GM19351 (cell line): ENCODE measurements at regions not wholly inside any gene's neighbourhood (a gene's known extent, or its start where the extent isn't known, plus 50 kb on each side); places are given as distances from the start of the nearest gene placed in this dataset.

Experiments used
- ATAC-seq: cut with Tn5 transposase; IDR thresholded peaks from one replicate; pipeline ENCODE4 v1.9.1; 2021; ENCODE audit warnings: mild to moderate bottlenecking, moderate library complexity; ENCODE audit not compliant: unreplicated experiment

GRCh38 chr12:59088673-59089072 lies 168.4 kb upstream of the LRIG3 start:
- no peak for ATAC-seq

DNA sequence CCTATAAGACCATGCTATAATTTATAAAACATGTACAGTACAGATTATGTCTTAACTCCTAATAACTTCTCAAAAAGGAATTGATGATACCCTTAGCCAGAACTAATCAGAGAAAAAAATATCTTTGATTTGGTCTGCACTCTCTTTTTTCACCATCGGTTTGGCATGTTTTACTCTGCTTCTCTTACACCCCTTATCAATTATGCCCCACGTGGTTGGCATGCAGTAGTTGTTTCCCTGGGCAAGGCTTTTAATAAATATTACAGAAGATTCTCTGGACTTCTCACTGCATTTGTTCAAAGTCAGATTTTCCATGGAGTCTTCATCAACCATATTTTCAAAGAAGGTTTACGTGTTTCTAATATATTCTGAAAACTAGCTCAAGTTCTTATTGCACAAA lies 167.4 kb upstream of the LRIG3 start:
- ATAC-seq: no peak

GRCh38 chr12:59087077-59087673 lies 166.9 kb upstream of the LRIG3 start:
- ATAC-seq: no peak

DNA sequence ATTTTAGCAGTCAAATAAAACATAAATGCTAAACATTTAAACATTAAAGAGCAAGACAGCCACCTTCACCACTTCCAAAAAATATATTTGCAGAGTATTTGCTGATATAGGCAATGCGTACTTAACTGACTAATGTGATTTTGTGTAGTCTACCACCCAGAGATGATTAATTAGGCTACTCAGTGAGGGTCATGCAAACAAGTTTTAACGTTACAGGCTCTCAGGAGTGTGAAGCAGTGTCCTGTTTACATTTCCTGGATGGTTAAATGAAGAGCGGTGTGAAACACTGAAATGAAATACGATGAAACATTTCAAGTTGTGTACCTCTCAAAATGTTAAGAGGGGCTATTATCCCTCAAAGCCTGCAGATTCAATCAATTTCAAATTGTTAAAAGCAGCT lies 165.8 kb upstream of the LRIG3 start:
- no peak for ATAC-seq

DNA sequence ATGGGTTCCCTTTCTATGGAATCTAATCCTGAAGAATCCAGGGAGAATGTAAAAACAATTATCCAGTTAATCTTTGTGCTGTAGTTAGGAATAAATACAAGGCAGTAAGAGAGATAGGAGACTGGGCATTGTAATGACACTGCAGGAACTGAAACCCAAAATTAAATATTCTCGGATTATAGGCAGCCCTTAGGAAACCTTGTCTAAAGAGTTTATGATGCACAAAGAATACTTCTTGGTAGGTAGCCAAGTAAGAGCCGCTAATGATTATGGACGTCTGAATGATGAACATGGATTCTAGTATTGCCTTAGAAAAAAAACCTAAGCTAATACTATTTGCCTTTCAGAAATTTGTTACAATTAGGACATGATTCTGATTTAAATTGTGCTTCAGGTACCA lies 165.4 kb upstream of the LRIG3 start:
- no peak for ATAC-seq

DNA sequence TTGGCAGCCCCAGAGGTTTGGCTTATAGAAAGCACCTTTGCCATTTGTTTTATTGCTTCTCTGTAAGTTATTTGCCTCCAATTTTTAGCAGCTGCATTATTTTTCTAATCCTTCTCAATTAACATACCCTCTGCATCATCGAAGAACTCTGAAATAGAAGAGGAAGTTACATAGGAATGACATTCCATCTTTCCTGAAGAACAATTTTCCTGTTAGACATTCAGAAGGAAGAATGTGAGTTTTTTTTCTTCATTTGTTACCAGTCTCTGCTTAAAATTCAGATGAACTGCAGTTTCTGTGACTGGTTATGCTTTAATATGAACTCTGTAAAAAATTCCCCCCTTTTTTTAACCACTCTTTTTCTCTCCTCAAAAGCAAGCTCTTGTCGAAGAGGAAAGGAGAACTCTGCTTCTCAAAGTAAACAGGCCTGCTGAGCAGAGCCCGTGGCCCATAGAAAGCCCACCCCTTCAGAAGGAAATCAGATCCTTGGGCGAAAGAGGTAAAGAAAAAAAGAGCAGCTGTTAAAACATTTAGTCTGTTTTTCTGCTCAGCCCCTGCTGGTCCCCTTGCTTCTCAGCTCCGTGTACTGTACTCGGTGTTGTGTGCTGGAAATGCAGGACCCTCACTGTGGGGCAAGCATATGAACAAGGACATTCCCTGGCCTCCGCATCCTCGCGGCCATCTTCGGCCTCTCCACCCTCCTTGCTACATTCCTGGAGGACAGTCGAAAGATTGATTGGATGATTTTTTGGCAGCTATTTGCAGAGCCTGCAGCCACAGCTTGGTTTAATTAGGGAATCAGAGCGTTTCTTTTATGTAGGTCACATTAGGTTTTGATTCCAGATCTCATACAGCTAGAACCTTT lies 164.4 kb upstream of the LRIG3 start:
- no peak for ATAC-seq

- ATAC-seq: no peak
Measured at GRCh38 chr12:59082952-59083351, 162.6 kb upstream of the LRIG3 start.

DNA sequence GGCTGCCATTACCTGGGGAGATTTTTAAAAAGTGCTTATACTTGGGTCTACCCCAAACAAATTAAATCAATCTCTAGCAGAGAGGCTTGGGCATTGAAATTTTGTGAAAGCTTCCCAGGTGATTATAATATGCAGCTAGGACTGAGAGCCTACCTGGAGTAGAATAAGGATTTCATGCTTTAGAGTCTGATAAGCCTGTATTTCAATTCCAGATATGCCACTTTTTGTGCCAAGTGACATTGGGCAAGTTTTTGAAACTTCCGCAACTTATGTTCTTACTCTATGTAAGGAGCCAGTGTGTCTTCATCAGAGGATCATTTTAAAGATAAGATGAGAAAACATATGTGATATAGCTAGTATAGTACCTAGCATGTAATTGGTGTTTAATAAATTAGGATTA lies 159.8 kb upstream of the LRIG3 start:
- ATAC-seq: no peak

GRCh38 chr12:59079472-59079871 lies 159.2 kb upstream of the LRIG3 start:
- no peak for ATAC-seq

- ATAC-seq: no peak
Measured at GRCh38 chr12:59079002-59079401, 158.7 kb upstream of the LRIG3 start.

DNA sequence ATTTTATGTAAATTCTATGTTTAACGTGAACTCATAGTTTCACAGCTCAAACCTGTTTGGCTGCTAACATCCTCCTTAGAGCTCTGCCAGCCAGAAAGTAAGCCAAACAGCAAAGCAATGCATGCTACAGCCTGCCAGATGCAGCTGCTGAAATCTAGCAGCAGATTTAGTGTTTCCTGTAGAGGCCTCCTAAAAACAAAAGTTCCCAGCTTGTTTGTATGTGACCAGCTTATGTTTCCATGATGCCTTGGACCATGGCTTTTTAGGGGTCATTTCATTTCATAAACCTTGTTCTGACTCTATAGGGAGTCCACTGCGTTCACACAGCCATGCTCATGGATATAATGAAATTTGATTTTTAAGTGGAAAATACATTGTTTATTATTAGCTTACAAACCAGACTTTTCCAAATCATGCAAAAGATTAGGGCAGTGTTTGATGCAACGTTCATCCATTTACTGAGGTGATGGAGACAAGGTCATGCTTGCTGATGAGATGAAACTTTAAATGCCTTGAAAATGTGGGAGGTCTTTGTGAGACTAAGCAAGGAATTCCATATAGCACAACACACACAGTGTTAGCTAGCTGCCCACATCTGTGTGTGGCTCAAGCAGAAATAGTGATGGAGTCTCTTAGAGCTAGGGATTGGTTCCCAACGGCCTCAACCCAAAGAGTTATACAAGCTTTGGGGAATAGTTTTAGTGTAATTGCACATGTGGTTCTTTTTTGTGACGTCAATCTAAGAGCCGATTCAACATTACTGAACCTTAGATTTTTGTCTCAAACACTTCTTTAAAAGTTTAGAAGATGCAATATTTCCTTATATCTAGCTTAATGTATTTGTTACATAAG lies 157.5 kb upstream of the LRIG3 start:
- no peak for ATAC-seq

- ATAC-seq: no peak
Measured at GRCh38 chr12:59077153-59077552, 156.8 kb upstream of the LRIG3 start.

DNA sequence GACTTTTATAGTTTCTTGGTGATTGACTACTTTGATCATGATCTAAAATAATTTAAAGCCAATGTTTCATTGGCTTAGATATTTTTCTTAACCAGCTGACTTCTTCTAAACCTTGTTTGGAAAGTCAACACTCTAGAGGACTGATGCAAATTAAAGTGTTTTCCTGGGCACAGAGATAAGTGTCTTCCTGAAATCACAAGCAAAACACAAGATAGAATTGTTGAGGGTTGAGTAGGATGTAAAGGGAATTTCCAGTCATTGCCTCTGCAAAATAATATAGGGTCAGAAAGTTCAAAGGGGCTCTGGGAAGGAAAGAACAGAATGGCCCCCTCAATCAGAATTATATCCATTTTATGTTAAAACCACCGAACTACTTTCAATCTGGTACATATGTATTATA lies 156.3 kb upstream of the LRIG3 start:
- no peak for ATAC-seq

- no peak for ATAC-seq
Measured at GRCh38 chr12:59075968-59076490, 155.7 kb upstream of the LRIG3 start.

DNA sequence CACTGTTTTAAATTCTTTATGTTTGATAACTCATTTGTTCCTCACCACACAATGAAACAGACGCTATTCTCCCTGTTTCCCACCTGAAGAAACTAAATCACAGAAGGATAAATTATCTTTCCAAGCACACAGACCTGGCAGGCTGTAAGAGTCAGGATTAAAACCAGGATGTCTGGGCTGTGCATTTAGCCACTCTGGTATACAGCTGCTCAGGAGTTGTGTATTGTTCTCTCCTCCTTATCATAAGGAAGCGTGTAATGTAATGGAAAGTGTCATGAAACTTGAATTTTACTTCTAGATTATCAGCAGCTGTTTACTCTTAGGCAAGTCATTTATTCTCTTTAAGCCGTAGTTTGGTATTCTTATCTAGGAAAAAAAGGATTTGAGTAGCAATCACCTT lies 154.8 kb upstream of the LRIG3 start:
- ATAC-seq: no peak

DNA sequence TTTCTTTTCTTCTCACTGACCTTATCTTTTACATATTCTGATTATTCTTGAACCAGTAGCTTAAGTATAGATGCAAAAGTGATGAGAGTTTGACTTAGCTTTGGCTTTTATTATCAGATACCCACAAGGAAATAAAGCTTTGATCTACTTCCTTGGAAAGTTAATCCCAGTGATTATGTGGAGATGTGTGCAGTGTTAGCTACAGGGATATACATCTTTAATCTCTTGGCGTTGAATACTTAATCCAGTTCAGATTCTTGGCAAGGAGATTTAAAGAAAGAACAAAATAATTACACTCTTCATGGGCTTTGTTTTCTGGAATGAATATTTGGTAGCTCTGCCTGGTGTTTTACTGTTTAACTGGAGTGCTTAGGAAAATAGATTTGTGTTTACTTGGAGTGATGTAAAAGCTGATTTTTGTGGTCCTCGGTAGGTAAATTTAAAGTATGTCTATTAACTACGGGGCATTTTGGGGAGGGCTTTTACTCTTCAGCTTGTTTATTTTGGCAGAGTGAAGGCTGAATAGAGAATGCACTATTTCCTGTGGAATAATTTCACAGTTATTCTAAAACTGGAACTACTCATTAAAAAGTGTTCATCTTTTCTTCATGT lies 150.1 kb upstream of the LRIG3 start:
- no peak for ATAC-seq

- no peak for ATAC-seq
Measured at GRCh38 chr12:59069516-59069915, 149.2 kb upstream of the LRIG3 start.

DNA sequence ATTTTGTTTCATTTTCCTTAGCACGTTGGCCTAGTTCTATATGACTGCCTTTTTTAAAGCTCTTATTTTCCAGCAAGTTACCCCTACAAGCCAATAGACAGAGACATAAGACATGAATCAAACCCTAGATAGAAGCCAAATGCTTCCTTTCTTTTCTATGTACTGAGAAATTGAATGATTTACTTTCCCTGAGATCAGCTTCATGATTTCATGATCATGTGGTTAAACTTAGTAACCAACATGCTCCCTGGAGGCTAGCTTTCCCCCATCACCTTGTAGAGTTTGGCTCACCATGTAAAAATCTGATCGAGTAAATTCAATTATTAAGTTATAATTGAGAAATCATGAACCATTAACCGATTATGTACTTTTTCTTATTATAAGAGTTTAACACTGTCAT lies 148.1 kb upstream of the LRIG3 start:
- no peak for ATAC-seq

DNA sequence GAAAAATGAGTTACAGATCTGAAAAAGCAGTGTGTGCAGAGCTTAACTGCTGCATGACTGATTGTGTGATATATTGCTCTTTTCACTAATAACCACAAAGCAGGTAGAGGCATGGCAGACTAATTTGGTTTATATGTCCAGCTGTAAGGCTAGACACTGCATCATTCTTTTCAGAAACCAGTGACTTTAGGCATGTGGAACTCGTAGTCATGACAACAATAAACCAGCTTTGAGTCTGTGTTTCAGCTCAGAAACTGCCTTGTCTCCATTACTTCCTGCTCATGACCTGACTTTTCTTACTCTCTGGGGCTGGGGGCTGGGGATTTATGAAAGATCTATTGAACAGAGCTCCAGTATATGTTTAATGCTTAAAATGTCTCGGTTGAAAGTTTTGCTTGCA lies 146.8 kb upstream of the LRIG3 start:
- peak; percentile 70 for ATAC-seq

DNA sequence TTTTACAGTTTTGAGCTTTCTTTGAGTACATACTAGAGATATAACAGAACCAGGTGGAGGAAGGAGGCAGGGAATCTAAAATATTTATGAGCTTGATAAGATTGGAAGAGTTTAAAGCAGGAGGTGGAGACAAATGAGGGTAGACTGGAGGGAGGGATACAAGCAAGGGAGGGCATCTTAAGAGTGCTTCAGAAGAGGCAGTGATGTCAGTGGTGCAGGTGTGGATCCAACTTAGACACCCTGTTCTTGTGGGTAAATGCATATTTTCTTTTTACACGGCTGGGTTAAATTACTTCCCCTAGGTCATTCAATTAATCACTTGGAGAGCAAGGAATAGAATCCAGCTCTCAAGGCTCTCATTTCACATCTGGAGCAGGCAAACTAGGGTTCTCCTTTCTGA lies 146.1 kb upstream of the LRIG3 start:
- no peak for ATAC-seq
